ENCODE measurements at regions not wholly inside any gene's neighbourhood (a gene's known extent, or its start where the extent isn't known, plus 50 kb on each side); places are given as distances from the start of the nearest gene placed in this dataset.

GRCh38 chr11:41775296-41775695, 315.8 kb upstream of the LRRC4C start:
- TF ChIP-seq EZH2 (IDR thresholded peaks at IDR 0.05; ENCODE audit: borderline replicate concordance, low read length) (no peak), CTCF (conservative IDR thresholded peaks at IDR 0.05 in 1 of 2, IDR thresholded peaks at IDR 0.05 in 1 of 2; ENCODE audit: extremely low read depth in 1 of 2, insufficient read depth in 1 of 2, low read depth in 1 of 2, low read length in 2 of 2) (no peak)
